C4-2B (cell line): ENCODE measurements at regions not wholly inside any gene's neighbourhood (a gene's known extent, or its start where the extent isn't known, plus 50 kb on each side); places are given as distances from the start of the nearest gene placed in this dataset.

Experiments
- H3K27ac ChIP-seq: fragments of 450-650 bp; 2 replicates; pipeline ENCODE4 v1.5.1; 2017
- CTCF ChIP-seq: fragments of 450-650 bp; conservative IDR thresholded peaks from 2 replicates; pipeline ENCODE4 v1.5.1; 2017; ENCODE audit warnings: mild to moderate bottlenecking
- ZFX ChIP-seq: fragments of 450-650 bp; IDR thresholded peaks from 2 replicates; pipeline ENCODE4 v1.6.1; 2017

DNA sequence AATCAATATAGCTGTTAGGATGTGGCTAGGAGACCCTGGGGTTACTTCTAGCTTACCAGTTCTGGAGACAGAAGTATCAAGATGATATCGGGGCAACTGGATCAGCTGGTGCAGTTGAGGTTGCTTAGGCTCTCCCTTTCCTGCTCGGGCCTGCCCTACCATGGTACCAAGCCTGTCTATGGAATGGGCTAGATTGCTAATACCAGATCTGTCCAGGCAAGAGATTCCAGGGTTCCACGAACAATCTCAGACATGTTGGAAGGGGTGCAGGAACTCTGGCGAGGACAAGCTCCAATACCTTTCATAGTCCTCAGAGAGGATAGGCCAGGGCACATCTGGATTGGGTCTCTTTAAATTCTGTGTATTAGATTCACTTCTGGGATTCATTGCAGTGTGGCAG is 53.8 kb downstream of the ADM start:
- no peak overlapping the region for H3K27ac ChIP-seq
- no peak for TF ChIP-seq CTCF
- TF ChIP-seq ZFX: no peak

GRCh38 chr11:10359171-10359570 is 54.3 kb downstream of the ADM start:
- TF ChIP-seq CTCF (no peak), ZFX (no peak)
- H3K27ac ChIP-seq: no peak overlapping the region

DNA sequence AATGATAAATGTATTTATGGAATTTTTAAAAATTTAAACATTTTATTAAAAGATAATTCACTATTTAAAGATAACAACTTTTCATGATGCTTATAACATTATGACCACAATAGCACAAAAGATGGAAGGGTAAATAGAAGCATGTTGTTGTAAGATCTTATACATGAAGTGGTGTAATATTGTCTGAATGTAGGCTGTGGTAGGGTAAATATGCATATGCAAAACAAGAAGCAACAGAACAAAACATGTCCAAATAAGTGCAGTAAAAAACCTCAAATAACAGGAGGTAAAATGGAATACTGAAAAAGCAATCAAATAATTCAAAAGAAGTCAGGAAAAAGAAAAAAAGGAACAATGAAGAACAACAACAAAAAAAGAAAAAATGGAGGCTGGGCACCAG is 56.0 kb downstream of the ADM start:
- H3K27ac ChIP-seq: no peak overlapping the region
- TF ChIP-seq ZFX (no peak), CTCF (no peak)

DNA sequence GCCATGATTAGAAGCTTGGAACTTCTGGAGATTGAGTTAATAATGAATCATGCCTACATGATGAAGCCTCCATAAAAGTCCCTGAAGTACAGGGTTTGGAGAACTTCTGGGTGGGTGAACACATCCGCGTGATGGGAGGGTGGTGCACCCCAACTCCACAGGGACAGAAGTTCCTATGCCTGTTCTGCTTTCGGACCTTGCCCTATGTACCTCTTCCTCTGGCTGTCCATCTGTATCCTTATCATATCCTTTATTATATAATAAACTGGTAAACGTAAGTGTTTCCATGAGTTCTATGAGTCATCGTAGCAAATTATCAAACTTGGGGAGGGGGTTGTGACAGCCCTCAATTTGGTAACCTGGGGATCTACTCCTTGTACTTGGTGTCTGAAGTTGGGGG is 60.2 kb downstream of the ADM start:
- TF ChIP-seq ZFX (no peak), CTCF (no peak)
- H3K27ac ChIP-seq: no peak overlapping the region

DNA sequence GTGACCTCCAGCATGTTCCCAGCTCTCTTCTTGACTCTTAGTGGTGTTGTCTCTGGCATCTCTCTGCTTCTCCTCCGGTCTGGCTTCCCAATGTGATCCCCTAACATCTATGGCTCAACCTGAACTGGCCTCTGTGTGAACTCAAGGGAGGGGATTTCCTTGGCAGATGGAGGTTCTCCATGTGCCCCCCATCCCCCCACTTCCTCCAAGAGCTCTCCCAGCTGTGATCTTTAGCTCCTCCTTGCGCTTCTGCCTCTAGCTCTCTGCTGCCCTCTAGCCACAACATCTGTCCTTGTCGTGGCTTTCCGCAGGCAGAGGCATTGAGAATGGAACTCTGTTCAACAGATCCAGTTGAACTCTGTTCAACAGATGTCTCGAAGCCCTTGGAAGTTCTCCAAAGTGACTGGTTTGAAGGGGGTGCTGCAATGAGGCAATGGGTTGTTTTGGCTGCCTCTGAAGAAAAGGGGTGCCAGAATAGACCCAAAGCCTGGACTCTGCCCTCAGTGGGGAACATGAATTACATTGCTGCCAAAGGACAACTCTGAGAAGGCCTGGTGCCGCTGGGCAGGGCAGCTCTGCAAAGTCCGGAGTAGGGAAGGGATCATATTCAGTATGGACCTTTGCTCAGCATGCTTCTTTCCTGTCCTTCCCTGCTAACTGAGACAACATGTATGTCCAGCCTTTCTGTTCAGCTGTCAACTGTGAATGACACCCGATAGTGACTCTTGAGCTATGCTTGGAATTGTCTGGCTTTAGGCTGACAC is 61.9 kb downstream of the ADM start:
- TF ChIP-seq CTCF (peak; percentile 92), ZFX (no peak)
- H3K27ac ChIP-seq: no peak overlapping the region

DNA sequence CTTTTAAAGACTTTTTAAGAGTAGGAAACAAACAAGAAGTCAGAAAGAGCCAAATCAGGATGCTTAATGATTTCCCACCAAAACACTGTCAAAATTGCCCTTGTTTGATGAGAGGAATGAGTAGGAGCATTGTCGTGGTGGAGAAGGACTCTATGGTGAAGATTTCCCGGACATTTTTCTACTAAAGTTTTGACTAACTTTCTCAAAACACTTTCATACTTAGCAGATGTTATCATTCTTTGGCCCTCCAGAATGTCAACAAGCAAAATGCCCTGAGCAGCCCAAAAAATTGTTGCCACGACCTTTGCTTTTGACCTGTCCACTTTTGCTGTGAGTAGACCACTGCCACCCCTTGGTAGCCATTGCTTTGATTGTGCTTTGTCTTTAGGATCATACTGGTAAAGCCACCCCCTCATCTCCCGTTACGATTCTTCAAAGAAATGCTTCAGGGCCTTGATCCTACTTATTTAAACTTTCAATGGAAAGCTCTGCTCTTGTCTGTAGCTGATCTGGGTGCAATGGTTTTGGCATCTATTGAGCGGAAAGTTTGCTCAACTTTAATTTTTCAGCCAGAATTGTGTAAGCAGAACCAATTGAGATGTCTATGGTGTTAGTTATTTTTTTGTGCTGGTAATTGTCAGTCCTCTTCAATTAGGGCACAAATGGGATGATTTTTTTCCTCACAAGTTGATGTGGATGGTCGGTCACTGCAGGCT is 67.2 kb downstream of the ADM start:
- no peak overlapping the region for H3K27ac ChIP-seq
- TF ChIP-seq CTCF: no peak
- no peak for TF ChIP-seq ZFX

DNA sequence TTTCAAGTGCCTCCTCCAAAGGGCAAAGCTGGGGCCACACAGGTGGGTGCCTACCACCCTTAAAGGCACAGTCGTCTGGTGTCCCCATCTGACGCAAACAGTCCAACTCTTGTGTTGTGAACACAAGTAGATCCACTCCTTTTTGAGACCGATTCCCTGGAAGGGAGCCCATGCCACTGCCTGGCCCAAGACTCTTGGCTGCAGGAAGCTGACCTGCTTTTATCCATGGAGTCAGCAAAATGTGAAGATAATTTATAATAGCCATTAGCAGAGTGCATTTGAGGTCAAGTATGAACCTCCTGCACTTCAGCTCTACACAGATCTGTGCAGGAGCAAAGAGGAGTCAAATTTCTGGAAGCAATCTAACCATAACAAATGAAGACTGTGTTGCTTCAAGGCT is 68.5 kb downstream of the ADM start:
- no peak for TF ChIP-seq CTCF
- TF ChIP-seq ZFX: no peak
- H3K27ac ChIP-seq: no peak overlapping the region
